Choroid plexus epithelial cell (primary cell): ENCODE measurements at regions not wholly inside any gene's neighbourhood (a gene's known extent, or its start where the extent isn't known, plus 50 kb on each side); places are given as distances from the start of the nearest gene placed in this dataset.

Experiments used
- DNase-seq: peaks from one replicate; pipeline ENCODE4 v3.0.0-alpha.2; 2010; ENCODE audit warnings: low read depth
- H3K4me3 ChIP-seq: 2 replicates; pipeline ENCODE4 v1.5.1; 2011; ENCODE audit warnings: low read depth, mild to moderate bottlenecking, control low read depth, low read length, moderate library complexity
- CTCF ChIP-seq: conservative IDR thresholded peaks from 2 replicates; pipeline ENCODE4 v1.5.1; 2011; ENCODE audit warnings: low read depth, mild to moderate bottlenecking, control low read depth, inconsistent platforms, low read length, moderate library complexity

GRCh38 chr3:106047221-106047620 is 178.4 kb upstream of the CBLB start:
- DNase-seq = no peak
- TF ChIP-seq CTCF = no peak
- no peak overlapping the region for H3K4me3 ChIP-seq

- no peak overlapping the region for H3K4me3 ChIP-seq
- TF ChIP-seq CTCF = no peak
- DNase-seq = no peak
These were observed 180.2 kb upstream of the CBLB start for GRCh38 chr3:106048946-106049481.

- TF ChIP-seq CTCF = no peak
- no peak overlapping the region for H3K4me3 ChIP-seq
- no peak for DNase-seq
These were observed 181.0 kb upstream of the CBLB start for GRCh38 chr3:106049821-106050220.

GRCh38 chr3:106056931-106057330 is 188.1 kb upstream of the CBLB start:
- TF ChIP-seq CTCF = no peak
- H3K4me3 ChIP-seq = no peak overlapping the region
- DNase-seq = no peak

- TF ChIP-seq CTCF = no peak
- H3K4me3 ChIP-seq = no peak overlapping the region
- no peak for DNase-seq
These were observed 189.7 kb upstream of the CBLB start for GRCh38 chr3:106058475-106058874.

- no peak for DNase-seq
- no peak overlapping the region for H3K4me3 ChIP-seq
- TF ChIP-seq CTCF = no peak
These were observed 191.2 kb upstream of the CBLB start for GRCh38 chr3:106059953-106060517.

- no peak for TF ChIP-seq CTCF
- H3K4me3 ChIP-seq = no peak overlapping the region
- DNase-seq = no peak
These were observed 195.1 kb upstream of the CBLB start for GRCh38 chr3:106063909-106064308.
